ENCODE measurements at regions not wholly inside any gene's neighbourhood (a gene's known extent, or its start where the extent isn't known, plus 50 kb on each side); places are given as distances from the start of the nearest gene placed in this dataset.

GRCh38 chr3:167909504-167909896, 174.0 kb downstream of the SERPINI1 start:
- no peaks in the 10 kb centered on the region for H3K4me1 ChIP-seq
- H3K27ac ChIP-seq, result no peak overlapping the region
- no peaks in the 10 kb centered on the region for H3K9me3 ChIP-seq
- DNase-seq, result no peak
- no peaks in the 10 kb centered on the region for H3K27me3 ChIP-seq
- no peaks in the 10 kb centered on the region for H3K36me3 ChIP-seq
- TF ChIP-seq CTCF (IDR thresholded peaks at IDR 0.05) (no peak), POLR2A (IDR thresholded peaks at IDR 0.05) (no peak)
- H3K4me3 ChIP-seq, result no peak overlapping the region

- Histone ChIP-seq H3K9me3 (no peaks in the 10 kb centered on the region), H3K4me3 (no peak overlapping the region), H3K27ac (no peak overlapping the region), H3K27me3 (no peaks in the 10 kb centered on the region), H3K36me3 (no peaks in the 10 kb centered on the region), H3K4me1 (no peaks in the 10 kb centered on the region)
- no peak for DNase-seq
- TF ChIP-seq CTCF (IDR thresholded peaks at IDR 0.05) (no peak), POLR2A (IDR thresholded peaks at IDR 0.05) (no peak)
Observed at GRCh38 chr3:167908746-167909503, 173.4 kb downstream of the SERPINI1 start.

- Histone ChIP-seq H3K36me3 (no peaks in the 10 kb centered on the region), H3K4me1 (no peaks in the 10 kb centered on the region), H3K4me3 (no peak overlapping the region), H3K27me3 (no peaks in the 10 kb centered on the region), H3K27ac (no peak overlapping the region), H3K9me3 (no peaks in the 10 kb centered on the region)
- DNase-seq, result no peak
- TF ChIP-seq POLR2A (IDR thresholded peaks at IDR 0.05), result no peak
- TF ChIP-seq CTCF (IDR thresholded peaks at IDR 0.05), result no peak
Observed at GRCh38 chr3:167908221-167908620, 172.7 kb downstream of the SERPINI1 start.

GRCh38 chr3:167901138-167901537, 165.6 kb downstream of the SERPINI1 start:
- Histone ChIP-seq H3K4me1 (no peaks in the 10 kb centered on the region), H3K27ac (no peak overlapping the region), H3K9me3 (no peaks in the 10 kb centered on the region), H3K36me3 (no peaks in the 10 kb centered on the region), H3K27me3 (no peaks in the 10 kb centered on the region), H3K4me3 (no peak overlapping the region)
- TF ChIP-seq POLR2A (IDR thresholded peaks at IDR 0.05), result no peak
- TF ChIP-seq CTCF (IDR thresholded peaks at IDR 0.05), result no peak
- no peak for DNase-seq

- no peak for TF ChIP-seq POLR2A (IDR thresholded peaks at IDR 0.05)
- Histone ChIP-seq H3K9me3 (no peaks in the 10 kb centered on the region), H3K4me3 (no peak overlapping the region), H3K27ac (no peak overlapping the region), H3K4me1 (no peaks in the 10 kb centered on the region), H3K36me3 (no peaks in the 10 kb centered on the region), H3K27me3 (no peaks in the 10 kb centered on the region)
- no peak for DNase-seq
Observed at GRCh38 chr3:167899093-167899492, 163.6 kb downstream of the SERPINI1 start.

GRCh38 chr3:167898091-167898490, 162.6 kb downstream of the SERPINI1 start:
- H3K36me3 ChIP-seq, result no peaks in the 10 kb centered on the region
- H3K27me3 ChIP-seq, result no peaks in the 10 kb centered on the region
- TF ChIP-seq CTCF (IDR thresholded peaks at IDR 0.05) (no peak), POLR2A (IDR thresholded peaks at IDR 0.05) (no peak)
- DNase-seq, result no peak
- H3K27ac ChIP-seq, result no peak overlapping the region
- H3K9me3 ChIP-seq, result no peaks in the 10 kb centered on the region
- no peaks in the 10 kb centered on the region for H3K4me1 ChIP-seq
- H3K4me3 ChIP-seq, result no peak overlapping the region

Data from Peyer's patch (tissue), 4 donors.